Trophoblast cell (in vitro differentiated cells and primary cell): ENCODE measurements at regions not wholly inside any gene's neighbourhood (a gene's known extent, or its start where the extent isn't known, plus 50 kb on each side); places are given as distances from the start of the nearest gene placed in this dataset.

Experiments
- DNase-seq, 2 donors: peaks; one replicate each; pipeline ENCODE4 v3.0.0-alpha.2; 2016
- H2AFZ ChIP-seq: 2 replicates; pipeline ENCODE4 v1.6.1; 2013; ENCODE audit warnings: low read length, moderate library complexity, mild to moderate bottlenecking; ENCODE audit not compliant: insufficient read depth, poor library complexity
- H2AK5ac ChIP-seq: 2 replicates; pipeline ENCODE4 v1.6.1; 2013; ENCODE audit warnings: mild to moderate bottlenecking, low read length
- H2BK120ac ChIP-seq: 2 replicates; pipeline ENCODE4 v1.6.1; 2013; ENCODE audit warnings: low read length, mild to moderate bottlenecking, moderate library complexity; ENCODE audit not compliant: insufficient read depth, poor library complexity
- H2BK12ac ChIP-seq: 2 replicates; pipeline ENCODE4 v1.6.1; 2013; ENCODE audit warnings: mild to moderate bottlenecking, low read length, moderate library complexity
- H2BK5ac ChIP-seq: 2 replicates; pipeline ENCODE4 v1.6.1; 2013; ENCODE audit warnings: low read length, low read depth, moderate library complexity, mild to moderate bottlenecking; ENCODE audit not compliant: poor library complexity
- H3K14ac ChIP-seq: 2 replicates; pipeline ENCODE4 v1.6.1; 2013; ENCODE audit warnings: mild to moderate bottlenecking, low read length
- H3K18ac ChIP-seq: 2 replicates; pipeline ENCODE4 v1.6.1; 2013; ENCODE audit warnings: mild to moderate bottlenecking, low read length
- H3K23ac ChIP-seq: 2 replicates; pipeline ENCODE4 v1.6.1; 2013; ENCODE audit warnings: low read length
- H3K27ac ChIP-seq: 2 replicates; pipeline ENCODE4 v1.5.1; 2013; ENCODE audit warnings: low read depth, mild to moderate bottlenecking, inconsistent platforms, low read length, moderate library complexity
- H3K27me3 ChIP-seq: 2 replicates; pipeline ENCODE4 v1.6.1; 2013; ENCODE audit warnings: inconsistent platforms, mild to moderate bottlenecking, low read length, moderate library complexity; ENCODE audit not compliant: insufficient read depth
- H3K36me3 ChIP-seq, 2 experiments: 1 replicate in 1 of 2; 2 replicates in 1 of 2; pipeline ENCODE4 v1.6.1; 2013; ENCODE audit warnings: low read length in 2 of 2, mild to moderate bottlenecking in 2 of 2, moderate library complexity in 1 of 2; ENCODE audit not compliant: insufficient read depth in 2 of 2, control insufficient read depth in 1 of 2
- H3K4ac ChIP-seq: 2 replicates; pipeline ENCODE4 v1.6.1; 2013; ENCODE audit warnings: low read depth, mild to moderate bottlenecking, low read length, moderate library complexity
- H3K4me1 ChIP-seq, 2 experiments: 1 replicate in 1 of 2; 2 replicates in 1 of 2; pipeline ENCODE4 v1.6.1; 2013; ENCODE audit warnings: low read length in 2 of 2, mild to moderate bottlenecking in 2 of 2, moderate library complexity in 1 of 2; ENCODE audit not compliant: insufficient read depth in 2 of 2, control insufficient read depth in 1 of 2
- H3K4me2 ChIP-seq: 2 replicates; pipeline ENCODE4 v1.6.1; 2013; ENCODE audit warnings: inconsistent platforms, mild to moderate bottlenecking, low read length, moderate library complexity
- H3K4me3 ChIP-seq: 2 replicates; pipeline ENCODE4 v1.5.1; 2013; ENCODE audit warnings: mild to moderate bottlenecking, low read depth, low read length, inconsistent platforms
- H3K79me1 ChIP-seq: one replicate; pipeline ENCODE4 v1.6.1; 2013; ENCODE audit warnings: low read length
- H3K79me2 ChIP-seq: 2 replicates; pipeline ENCODE4 v1.6.1; 2013; ENCODE audit warnings: low read length, mild to moderate bottlenecking; ENCODE audit not compliant: control insufficient read depth, insufficient read depth, poor library complexity
- H3K9ac ChIP-seq: 2 replicates; pipeline ENCODE4 v1.6.1; 2013; ENCODE audit warnings: mild to moderate bottlenecking, low read length
- H3K9me3 ChIP-seq: 2 replicates; pipeline ENCODE4 v1.6.1; 2013; ENCODE audit warnings: low read depth, mild to moderate bottlenecking, control low read depth, inconsistent platforms, low read length; ENCODE audit not compliant: insufficient read depth
- H4K12ac ChIP-seq: 2 replicates; pipeline ENCODE4 v1.6.1; 2013; ENCODE audit warnings: low read depth, mild to moderate bottlenecking, low read length, moderate library complexity
- H4K8ac ChIP-seq: 2 replicates; pipeline ENCODE4 v1.6.1; 2013; ENCODE audit warnings: low read depth, mild to moderate bottlenecking, low read length, moderate library complexity
- H4K91ac ChIP-seq: one replicate; pipeline ENCODE4 v1.6.1; 2013; ENCODE audit warnings: low read depth, mild to moderate bottlenecking, low read length, moderate library complexity
- WGBS: extraction: QIAGEN DNeasy Blood & Tissue Kit; methylation state at CpG from one replicate; pipeline ENCODE4 v1.1.7; 2013; ENCODE audit warnings: missing lambda C conversion rate; ENCODE audit not compliant: insufficient read length, insufficient coverage; ENCODE audit errors: extremely low coverage; 5-methylcytosine and 5-hydroxymethylcytosine counted together

GRCh38 chr6:144782634-144783033 lies 497.5 kb downstream of the UTRN start:
- Histone ChIP-seq H3K23ac (no peak overlapping the region), H2BK120ac (no peak overlapping the region), H3K4ac (no peak overlapping the region), H3K18ac (no peak overlapping the region), H3K9me3 (no peaks in the 10 kb centered on the region), H3K4me2 (no peak overlapping the region), H3K36me3 (no peaks in the 10 kb centered on the region), H2BK12ac (no peak overlapping the region), H3K79me1 (no peaks in the 10 kb centered on the region), H4K8ac (no peak overlapping the region), H2AFZ (no peak overlapping the region), H3K27me3 (no peaks in the 10 kb centered on the region), H3K14ac (no peak overlapping the region), H3K4me1 (no peaks in the 10 kb centered on the region), H3K9ac (no peak overlapping the region), H3K27ac (no peak overlapping the region), H4K12ac (no peak overlapping the region), H3K4me3 (no peak overlapping the region), H3K79me2 (no peaks in the 10 kb centered on the region), H2AK5ac (no peak overlapping the region), H4K91ac (no peak overlapping the region), H2BK5ac (no peak overlapping the region)
- WGBS, result no CpG with 5 or more reads among the region's 6 CpGs
- no peak for DNase-seq

- H3K27me3 ChIP-seq, result no peaks in the 10 kb centered on the region
- H3K18ac ChIP-seq, result no peak overlapping the region
- no peak overlapping the region for H2AFZ ChIP-seq
- H3K79me1 ChIP-seq, result no peaks in the 10 kb centered on the region
- H2BK5ac ChIP-seq, result no peak overlapping the region
- no peak overlapping the region for H3K27ac ChIP-seq
- no peak overlapping the region for H3K14ac ChIP-seq
- no peaks in the 10 kb centered on the region for H3K36me3 ChIP-seq
- no CpG with 5 or more reads among the region's 3 CpGs for WGBS
- no peak overlapping the region for H4K8ac ChIP-seq
- H2BK12ac ChIP-seq, result no peak overlapping the region
- no peaks in the 10 kb centered on the region for H3K9me3 ChIP-seq
- no peaks in the 10 kb centered on the region for H3K79me2 ChIP-seq
- H3K9ac ChIP-seq, result no peak overlapping the region
- H4K91ac ChIP-seq, result no peak overlapping the region
- no peak overlapping the region for H2AK5ac ChIP-seq
- H4K12ac ChIP-seq, result no peak overlapping the region
- H3K4me1 ChIP-seq, result no peaks in the 10 kb centered on the region
- no peak overlapping the region for H3K23ac ChIP-seq
- H3K4me3 ChIP-seq, result no peak overlapping the region
- no peak overlapping the region for H2BK120ac ChIP-seq
- no peak overlapping the region for H3K4me2 ChIP-seq
- DNase-seq, result no peak
- H3K4ac ChIP-seq, result no peak overlapping the region
Measured at GRCh38 chr6:144785056-144785455, 499.9 kb downstream of the UTRN start.

GRCh38 chr6:144786825-144787224 lies 501.7 kb downstream of the UTRN start:
- Histone ChIP-seq H3K9me3 (no peaks in the 10 kb centered on the region), H2AFZ (no peak overlapping the region), H3K14ac (no peak overlapping the region), H3K79me2 (no peaks in the 10 kb centered on the region), H4K91ac (no peak overlapping the region), H2BK120ac (no peak overlapping the region), H4K12ac (no peak overlapping the region), H3K27me3 (no peaks in the 10 kb centered on the region), H3K4me3 (no peak overlapping the region), H3K4ac (no peak overlapping the region), H2BK12ac (no peak overlapping the region), H3K79me1 (no peaks in the 10 kb centered on the region), H3K9ac (no peak overlapping the region), H3K4me1 (no peaks in the 10 kb centered on the region), H4K8ac (no peak overlapping the region), H3K18ac (no peak overlapping the region), H2AK5ac (no peak overlapping the region), H3K23ac (no peak overlapping the region), H3K36me3 (no peaks in the 10 kb centered on the region), H3K4me2 (no peak overlapping the region), H2BK5ac (no peak overlapping the region), H3K27ac (no peak overlapping the region)
- DNase-seq, result no peak
- WGBS, result no CpG with 5 or more reads among the region's 2 CpGs

- no CpG with 5 or more reads among the region's 4 CpGs for WGBS
- Histone ChIP-seq H3K4me2 (no peak overlapping the region), H3K18ac (no peak overlapping the region), H2BK5ac (no peak overlapping the region), H3K4me3 (no peak overlapping the region), H4K8ac (no peak overlapping the region), H4K91ac (no peak overlapping the region), H3K9me3 (no peaks in the 10 kb centered on the region), H3K14ac (no peak overlapping the region), H3K79me2 (no peaks in the 10 kb centered on the region), H3K4ac (no peak overlapping the region), H2AFZ (no peak overlapping the region), H3K9ac (no peak overlapping the region), H2BK120ac (no peak overlapping the region), H3K4me1 (no peaks in the 10 kb centered on the region), H4K12ac (no peak overlapping the region), H3K27ac (no peak overlapping the region), H2BK12ac (no peak overlapping the region), H2AK5ac (no peak overlapping the region), H3K23ac (no peak overlapping the region), H3K79me1 (no peaks in the 10 kb centered on the region), H3K27me3 (no peaks in the 10 kb centered on the region), H3K36me3 (peaks cover 0 to 5% of the 10 kb centered on the region in 2 experiments)
- DNase-seq, result no peak
Measured at GRCh38 chr6:144793744-144794143, 508.6 kb downstream of the UTRN start.
